Pulmonary artery endothelial cell (primary cell): ENCODE measurements at regions not wholly inside any gene's neighbourhood (a gene's known extent, or its start where the extent isn't known, plus 50 kb on each side); places are given as distances from the start of the nearest gene placed in this dataset.

ENCODE experiments used
- DNase-seq: peaks from one replicate; pipeline ENCODE4 v3.0.0-alpha.2; 2011; ENCODE audit warnings: low read depth, low spot score

DNA sequence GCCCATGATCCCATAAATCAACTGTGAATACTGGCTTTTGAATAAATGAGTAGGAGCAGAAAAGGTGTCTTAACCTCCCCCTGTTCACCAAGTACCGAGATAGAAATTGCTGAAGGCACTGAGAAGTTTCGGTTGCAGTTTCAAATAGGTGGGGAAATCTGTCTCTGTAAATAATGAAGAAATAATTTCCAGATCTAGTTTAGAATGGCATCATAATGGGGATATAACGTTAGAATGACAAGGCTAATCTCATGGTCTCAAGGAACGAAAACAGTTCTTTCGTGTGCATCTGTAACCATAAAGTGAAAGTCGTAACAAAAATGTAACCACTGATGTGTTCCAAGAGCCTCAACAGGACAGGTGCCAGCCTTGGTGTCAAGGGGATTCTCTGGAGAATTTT lies 49.9 kb upstream of the TMEM18 start:
- DNase-seq: no peak
